CD4-positive, alpha-beta T cell treated with Interleukin-6 for 4 hours (primary cell): ENCODE measurements at regions not wholly inside any gene's neighbourhood (a gene's known extent, or its start where the extent isn't known, plus 50 kb on each side); places are given as distances from the start of the nearest gene placed in this dataset.
"Not testable (repeated sequence)": the region's sequence is repeated elsewhere in the genome, so short reads cannot be mapped to it uniquely, and the experiment has no call there.

ENCODE experiments used
- DNase-seq: peaks from one replicate; pipeline ENCODE4 v3.0.0-alpha.2; 2020; ENCODE audit warnings: mixed read lengths

GRCh38 chr11:116698080-116698479 is 74.7 kb downstream of the BUD13 start:
- no peak for DNase-seq

- no peak for DNase-seq
Observed at GRCh38 chr11:116697639-116698038, 75.1 kb downstream of the BUD13 start.

- no peak for DNase-seq
Observed at GRCh38 chr11:116697011-116697410, 75.8 kb downstream of the BUD13 start.

- DNase-seq = no peak
Observed at GRCh38 chr11:116696381-116696941, 76.3 kb downstream of the BUD13 start.

GRCh38 chr11:116695657-116696254 is 77.0 kb downstream of the BUD13 start:
- no peak for DNase-seq

GRCh38 chr11:116694815-116695590 is 77.8 kb downstream of the BUD13 start:
- no peak for DNase-seq

- no peak for DNase-seq
Observed at GRCh38 chr11:116694349-116694725, 78.5 kb downstream of the BUD13 start.

GRCh38 chr11:116693593-116694348 is 79.0 kb downstream of the BUD13 start:
- DNase-seq = no peak

GRCh38 chr11:116693102-116693570 is 79.7 kb downstream of the BUD13 start:
- DNase-seq = no peak

GRCh38 chr11:116692318-116693101 is 80.3 kb downstream of the BUD13 start:
- DNase-seq = no peak

GRCh38 chr11:116691771-116692177 is 81.0 kb downstream of the BUD13 start:
- peak; percentile 56 for DNase-seq

GRCh38 chr11:116690611-116691010 is 82.2 kb downstream of the BUD13 start:
- DNase-seq = no peak

GRCh38 chr11:116689413-116690127 is 83.2 kb downstream of the BUD13 start:
- DNase-seq = no peak

GRCh38 chr11:116688202-116688540 is 84.6 kb downstream of the BUD13 start:
- no peak for DNase-seq

- no peak for DNase-seq
Observed at GRCh38 chr11:116687458-116688201, 85.2 kb downstream of the BUD13 start.

GRCh38 chr11:116686866-116687265 is 85.9 kb downstream of the BUD13 start:
- no peak for DNase-seq

GRCh38 chr11:116683982-116684381 is 88.8 kb downstream of the BUD13 start:
- DNase-seq = no peak

- DNase-seq = no peak
Observed at GRCh38 chr11:116680349-116681125, 92.2 kb downstream of the BUD13 start.

GRCh38 chr11:116678887-116679286 is 93.9 kb downstream of the BUD13 start:
- no peak for DNase-seq

- not testable (repeated sequence) for DNase-seq
Observed at GRCh38 chr11:116667318-116667717, 105.5 kb downstream of the BUD13 start.
